ENCODE measurements at regions not wholly inside any gene's neighbourhood (a gene's known extent, or its start where the extent isn't known, plus 50 kb on each side); places are given as distances from the start of the nearest gene placed in this dataset.

- Histone ChIP-seq H3K4me1 (ENCODE audit: insufficient read depth) (peaks cover 38% of the 10 kb centered on the region), H3K4me2 (ENCODE audit: unreplicated experiment) (peak overlapping the region; percentile 19), H2AFZ (peak overlapping the region; percentile 29), H3K9me3 (ENCODE audit: low read depth) (no peaks in the 10 kb centered on the region), H3K27me3 (replicated peaks; ENCODE audit: insufficient read depth) (no peaks in the 10 kb centered on the region), H3K36me3 (ENCODE audit: low read depth) (no peaks in the 10 kb centered on the region), H3K79me2 (ENCODE audit: insufficient read depth) (no peaks in the 10 kb centered on the region), H3F3A (ENCODE audit: insufficient read depth) (peaks cover 31% of the 10 kb centered on the region), H3K9me2 (ENCODE audit: insufficient read depth) (0 out of 2 replicates have a peak, but pooled peaks cover 4% of the 10 kb centered on the region), H3K27ac (peak overlapping the region; percentile 32), H3K4me3 (0 out of 2 replicates have a peak overlapping the region, but pooled peaks have one; percentile 4), H4K20me1 (ENCODE audit: insufficient read depth) (no peaks in the 10 kb centered on the region), H3K9ac (no peak overlapping the region)
- TF ChIP-seq EZH2phosphoT487 (IDR thresholded peaks at IDR 0.05; ENCODE audit: insufficient read depth, low read depth) (no peak), EZH2 (IDR thresholded peaks at IDR 0.05; ENCODE audit: insufficient read depth, poor library complexity, severe bottlenecking) (no peak)
- in situ Hi-C loops (cut with MboI): no loop called here
- DNase-seq: peak; percentile 54
- 25 to 30% methylated on average over 7 of the region's 7 CpGs for WGBS, 2 experiments (ENCODE audit: low coverage in 1 of 2, low lambda C conversion rate in 2 of 2, missing lambda C conversion rate in 2 of 2)
Measured at GRCh38 chr21:28758042-28758882, 234.4 kb downstream of the LTN1 start.

- peak overlapping the region; percentile 26; the same call in 1 of the 2 replicates for H3K27ac ChIP-seq
- H3K4me2 ChIP-seq (ENCODE audit: unreplicated experiment): peak overlapping the region; percentile 51
- no peak overlapping the region for H3K9ac ChIP-seq
- 52 to 60% methylated on average over 3 of the region's 3 CpGs for WGBS, 2 experiments (ENCODE audit: low coverage in 1 of 2, low lambda C conversion rate in 2 of 2, missing lambda C conversion rate in 2 of 2)
- no peaks in the 10 kb centered on the region for H3K9me2 ChIP-seq (ENCODE audit: insufficient read depth)
- no peak overlapping the region for H3K4me3 ChIP-seq
- H4K20me1 ChIP-seq (ENCODE audit: insufficient read depth): no peaks in the 10 kb centered on the region
- no peaks in the 10 kb centered on the region for H3K9me3 ChIP-seq (ENCODE audit: low read depth)
- H3F3A ChIP-seq (ENCODE audit: insufficient read depth): peaks cover 23% of the 10 kb centered on the region
- TF ChIP-seq EZH2phosphoT487 (IDR thresholded peaks at IDR 0.05; ENCODE audit: insufficient read depth, low read depth) (no peak), EZH2 (IDR thresholded peaks at IDR 0.05; ENCODE audit: insufficient read depth, poor library complexity, severe bottlenecking) (no peak)
- peaks cover 25% of the 10 kb centered on the region for H3K4me1 ChIP-seq (ENCODE audit: insufficient read depth)
- H3K27me3 ChIP-seq (replicated peaks; ENCODE audit: insufficient read depth): no peaks in the 10 kb centered on the region
- no peak overlapping the region for H2AFZ ChIP-seq
- no peaks in the 10 kb centered on the region for H3K36me3 ChIP-seq (ENCODE audit: low read depth)
- DNase-seq: no peak
- in situ Hi-C loops (cut with MboI): no loop called here
- no peaks in the 10 kb centered on the region for H3K79me2 ChIP-seq (ENCODE audit: insufficient read depth)
Measured at GRCh38 chr21:28754862-28755261, 237.8 kb downstream of the LTN1 start.

- H3K9me2 ChIP-seq (ENCODE audit: insufficient read depth): no peaks in the 10 kb centered on the region
- no peak overlapping the region for H3K9ac ChIP-seq
- H3K27me3 ChIP-seq (replicated peaks; ENCODE audit: insufficient read depth): no peaks in the 10 kb centered on the region
- H3K27ac ChIP-seq: no peak overlapping the region
- peak; percentile 57 for DNase-seq
- H3K9me3 ChIP-seq (ENCODE audit: low read depth): no peaks in the 10 kb centered on the region
- no peaks in the 10 kb centered on the region for H3K79me2 ChIP-seq (ENCODE audit: insufficient read depth)
- H3K4me1 ChIP-seq (ENCODE audit: insufficient read depth): peaks cover 30% of the 10 kb centered on the region
- H3F3A ChIP-seq (ENCODE audit: insufficient read depth): peaks cover 23% of the 10 kb centered on the region
- no peaks in the 10 kb centered on the region for H4K20me1 ChIP-seq (ENCODE audit: insufficient read depth)
- no peak for TF ChIP-seq EZH2 (IDR thresholded peaks at IDR 0.05; ENCODE audit: insufficient read depth, poor library complexity, severe bottlenecking)
- TF ChIP-seq EZH2phosphoT487 (IDR thresholded peaks at IDR 0.05; ENCODE audit: insufficient read depth, low read depth): no peak
- H3K4me2 ChIP-seq (ENCODE audit: unreplicated experiment): peak overlapping the region; percentile 51
- no peak overlapping the region for H3K4me3 ChIP-seq
- H2AFZ ChIP-seq: no peak overlapping the region
- 44 to 50% methylated on average over 9 of the region's 9 CpGs for WGBS, 2 experiments (ENCODE audit: low coverage in 1 of 2, low lambda C conversion rate in 2 of 2, missing lambda C conversion rate in 2 of 2)
- in situ Hi-C loops (cut with MboI): no loop called here
- no peaks in the 10 kb centered on the region for H3K36me3 ChIP-seq (ENCODE audit: low read depth)
Measured at GRCh38 chr21:28754127-28754611, 238.5 kb downstream of the LTN1 start.

GRCh38 chr21:28752131-28752530 is 240.5 kb downstream of the LTN1 start:
- Histone ChIP-seq H3K36me3 (ENCODE audit: low read depth) (no peaks in the 10 kb centered on the region), H3K79me2 (ENCODE audit: insufficient read depth) (no peaks in the 10 kb centered on the region), H3K9me2 (ENCODE audit: insufficient read depth) (no peaks in the 10 kb centered on the region), H3K9me3 (ENCODE audit: low read depth) (no peaks in the 10 kb centered on the region), H2AFZ (no peak overlapping the region), H3K4me3 (no peak overlapping the region), H3K27me3 (replicated peaks; ENCODE audit: insufficient read depth) (no peaks in the 10 kb centered on the region), H3F3A (ENCODE audit: insufficient read depth) (peaks cover 8% of the 10 kb centered on the region; the same call in 1 of the 2 replicates), H3K9ac (no peak overlapping the region), H3K27ac (no peak overlapping the region), H3K4me1 (ENCODE audit: insufficient read depth) (peaks cover 17% of the 10 kb centered on the region), H4K20me1 (ENCODE audit: insufficient read depth) (no peaks in the 10 kb centered on the region), H3K4me2 (ENCODE audit: unreplicated experiment) (no peak overlapping the region)
- no peak for DNase-seq
- WGBS, 2 experiments (ENCODE audit: low coverage in 1 of 2, low lambda C conversion rate in 2 of 2, missing lambda C conversion rate in 2 of 2): 79 to 83% methylated on average over 2 of the region's 2 CpGs
- no peak for TF ChIP-seq EZH2phosphoT487 (IDR thresholded peaks at IDR 0.05; ENCODE audit: insufficient read depth, low read depth)
- no peak for TF ChIP-seq EZH2 (IDR thresholded peaks at IDR 0.05; ENCODE audit: insufficient read depth, poor library complexity, severe bottlenecking)
- in situ Hi-C loops (cut with MboI): no loop called here

All from GM23248 (cell line).